Natural killer cell treated with Interleukin-12 subunit alpha and Interleukin-12 subunit beta and Interleukin-15 and Interleukin-18, amount 100 ng/mL, for 72 hours (primary cell): ENCODE measurements at regions not wholly inside any gene's neighbourhood (a gene's known extent, or its start where the extent isn't known, plus 50 kb on each side); places are given as distances from the start of the nearest gene placed in this dataset.

Experiments
- ATAC-seq, 2 donors: fragments of 150-1000 bp; cut with Tn5 transposase in 1 of 2; sonication (Bioruptor Pico), chemical (Tn5 transposase) in 1 of 2; 2 replicates each; pipeline ENCODE4 v1.10.0; 2021
- DNase-seq: peaks from one replicate; pipeline ENCODE4 v3.0.0; 2022; ENCODE audit warnings: low spot score
- H3K27ac Mint-ChIP-seq, 2 donors: 1 replicate in 1 of 2; 2 replicates in 1 of 2; pipeline ENCODE4 v1.8.0; 2022; ENCODE audit warnings: mixed read lengths in 2 of 2, mild to moderate bottlenecking in 1 of 2, moderate library complexity in 1 of 2
- H3K27me3 Mint-ChIP-seq, 2 donors: 1 replicate in 1 of 2; 2 replicates in 1 of 2; pipeline ENCODE4 v1.8.0; 2022; ENCODE audit warnings: mixed read lengths in 2 of 2
- H3K36me3 Mint-ChIP-seq: one replicate; pipeline ENCODE4 v1.8.0; 2022; ENCODE audit warnings: mixed read lengths
- H3K4me1 Mint-ChIP-seq, 2 donors: 1 replicate in 1 of 2; 2 replicates in 1 of 2; pipeline ENCODE4 v1.8.0; 2022; ENCODE audit warnings: low read depth in 2 of 2, mixed read lengths in 2 of 2, mild to moderate bottlenecking in 1 of 2
- H3K4me3 Mint-ChIP-seq: one replicate; pipeline ENCODE4 v1.8.0; 2022; ENCODE audit warnings: mixed read lengths
- H3K9me3 Mint-ChIP-seq: 2 replicates; pipeline ENCODE4 v1.8.0; 2022; ENCODE audit warnings: mixed read lengths

- ATAC-seq (no peak), DNase-seq (no peak)
- H3K27me3 Mint-ChIP-seq = no peaks in the 10 kb centered on the region
- peaks cover 8% of the 10 kb centered on the region for H3K9me3 Mint-ChIP-seq
- no peaks in the 10 kb centered on the region for H3K4me1 Mint-ChIP-seq
- no peaks in the 10 kb centered on the region for H3K36me3 Mint-ChIP-seq
- no peak overlapping the region for H3K27ac Mint-ChIP-seq
- H3K4me3 Mint-ChIP-seq = no peak overlapping the region
Observed at GRCh38 chr13:76038920-76039716, 403.0 kb downstream of the LMO7 start.

DNA sequence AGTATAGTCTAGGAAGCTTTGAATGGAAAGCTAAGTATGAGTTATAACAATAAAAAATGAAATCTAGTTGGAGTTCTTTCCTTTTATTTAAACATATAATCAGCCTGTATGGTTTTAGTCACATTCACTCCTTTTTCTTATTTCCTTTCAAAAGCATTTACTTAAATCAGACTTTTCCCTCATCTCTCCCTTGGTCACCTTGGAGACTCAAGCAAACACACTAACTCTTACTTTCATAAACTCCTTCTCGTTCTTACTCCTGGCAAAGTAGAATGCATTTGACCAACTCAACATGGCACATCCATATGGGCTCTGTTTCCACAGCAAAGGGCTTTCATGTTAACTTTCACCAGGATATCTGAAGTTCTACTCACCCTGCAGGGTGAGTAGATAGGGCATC lies 400.0 kb downstream of the LMO7 start:
- H3K9me3 Mint-ChIP-seq = peaks cover 8% of the 10 kb centered on the region
- no peaks in the 10 kb centered on the region for H3K4me1 Mint-ChIP-seq
- DNase-seq = no peak
- no peak for ATAC-seq
- no peak overlapping the region for H3K27ac Mint-ChIP-seq
- H3K4me3 Mint-ChIP-seq = no peak overlapping the region
- no peaks in the 10 kb centered on the region for H3K36me3 Mint-ChIP-seq
- no peaks in the 10 kb centered on the region for H3K27me3 Mint-ChIP-seq

- Mint-ChIP-seq H3K27me3 (no peaks in the 10 kb centered on the region), H3K36me3 (no peaks in the 10 kb centered on the region), H3K4me3 (no peak overlapping the region), H3K9me3 (peaks cover 8% of the 10 kb centered on the region), H3K4me1 (no peaks in the 10 kb centered on the region), H3K27ac (no peak overlapping the region)
- DNase-seq = no peak
- no peak for ATAC-seq
Observed at GRCh38 chr13:76035711-76036110, 399.6 kb downstream of the LMO7 start.

DNA sequence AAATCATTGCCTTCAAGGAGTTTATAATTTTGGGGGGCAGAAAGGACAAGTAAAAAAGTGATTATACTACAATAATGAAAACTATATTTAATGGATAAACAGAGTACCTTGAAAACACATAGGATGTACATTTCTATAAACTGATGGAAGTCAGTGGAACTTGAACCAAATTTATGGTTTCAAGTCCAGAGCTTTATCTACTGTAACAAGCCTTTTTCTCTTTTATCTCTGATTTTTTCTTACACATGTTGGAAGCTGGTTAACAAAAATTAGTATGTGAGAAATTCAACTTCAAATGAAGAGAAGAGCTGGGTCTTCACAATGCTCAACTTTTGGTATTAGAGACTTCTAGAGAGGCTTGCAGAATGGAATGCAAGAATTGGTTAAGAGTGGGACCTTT lies 393.6 kb downstream of the LMO7 start:
- Mint-ChIP-seq H3K36me3 (no peaks in the 10 kb centered on the region), H3K9me3 (peaks cover 4% of the 10 kb centered on the region), H3K27me3 (no peaks in the 10 kb centered on the region), H3K4me3 (no peak overlapping the region), H3K27ac (no peak overlapping the region), H3K4me1 (no peaks in the 10 kb centered on the region)
- ATAC-seq (no peak), DNase-seq (no peak)

DNA sequence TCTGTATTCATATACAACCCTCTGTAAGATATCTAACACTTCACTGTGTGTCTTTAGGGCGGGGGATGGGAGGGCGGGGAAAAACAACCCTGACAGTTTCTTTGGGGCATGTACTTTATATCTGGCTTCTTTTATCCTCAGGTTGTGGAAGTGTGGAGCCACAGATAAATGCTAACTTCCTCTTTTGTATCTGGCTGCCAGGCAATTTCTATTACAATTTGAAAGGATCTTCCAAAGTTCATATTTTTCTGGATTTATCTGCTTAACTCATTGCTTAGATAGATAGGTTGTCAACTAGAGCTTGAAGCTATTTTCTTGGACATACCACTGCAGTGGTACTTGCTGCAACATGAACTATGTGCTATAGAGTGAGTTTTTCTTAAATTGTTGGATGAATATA lies 393.0 kb downstream of the LMO7 start:
- Mint-ChIP-seq H3K4me3 (no peak overlapping the region), H3K36me3 (no peaks in the 10 kb centered on the region), H3K27me3 (no peaks in the 10 kb centered on the region), H3K27ac (no peak overlapping the region), H3K4me1 (no peaks in the 10 kb centered on the region), H3K9me3 (peaks cover 4% of the 10 kb centered on the region)
- ATAC-seq (no peak), DNase-seq (no peak)

DNA sequence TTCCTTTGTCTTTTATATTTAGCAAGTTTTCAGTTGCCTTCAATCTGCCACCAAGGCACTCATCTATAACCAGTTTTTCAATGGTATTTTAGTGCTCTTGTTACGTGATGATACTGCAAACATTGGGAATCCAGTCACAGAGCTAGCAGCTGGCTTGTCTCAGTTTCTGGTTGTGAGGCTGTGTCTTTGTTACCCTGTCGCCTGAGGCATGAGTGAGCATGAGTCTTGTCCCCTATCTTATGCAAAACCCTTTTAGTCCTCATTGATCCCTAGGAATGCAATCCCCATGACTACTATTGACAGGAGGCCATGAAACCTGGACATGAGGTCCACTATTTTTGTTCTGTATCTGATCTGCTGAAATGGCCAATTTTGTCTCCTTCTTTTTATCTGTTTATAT lies 391.0 kb downstream of the LMO7 start:
- ATAC-seq (no peak), DNase-seq (no peak)
- H3K4me3 Mint-ChIP-seq = no peak overlapping the region
- H3K27me3 Mint-ChIP-seq = no peaks in the 10 kb centered on the region
- no peaks in the 10 kb centered on the region for H3K36me3 Mint-ChIP-seq
- no peaks in the 10 kb centered on the region for H3K4me1 Mint-ChIP-seq
- peaks cover 4% of the 10 kb centered on the region for H3K9me3 Mint-ChIP-seq
- H3K27ac Mint-ChIP-seq = no peak overlapping the region

GRCh38 chr13:76025392-76025791 lies 389.3 kb downstream of the LMO7 start:
- Mint-ChIP-seq H3K4me3 (no peak overlapping the region), H3K4me1 (no peaks in the 10 kb centered on the region), H3K36me3 (no peaks in the 10 kb centered on the region), H3K27ac (no peak overlapping the region), H3K9me3 (peaks cover 8% of the 10 kb centered on the region), H3K27me3 (no peaks in the 10 kb centered on the region)
- ATAC-seq (no peak), DNase-seq (no peak)

GRCh38 chr13:76024151-76024550 lies 388.0 kb downstream of the LMO7 start:
- H3K27me3 Mint-ChIP-seq = no peaks in the 10 kb centered on the region
- H3K36me3 Mint-ChIP-seq = no peaks in the 10 kb centered on the region
- DNase-seq (no peak), ATAC-seq (no peak)
- H3K9me3 Mint-ChIP-seq = peaks cover 8% of the 10 kb centered on the region
- H3K4me1 Mint-ChIP-seq = no peaks in the 10 kb centered on the region
- no peak overlapping the region for H3K4me3 Mint-ChIP-seq
- no peak overlapping the region for H3K27ac Mint-ChIP-seq

- no peak for ATAC-seq
- H3K4me3 Mint-ChIP-seq = no peak overlapping the region
- no peak overlapping the region for H3K27ac Mint-ChIP-seq
- peaks cover 8% of the 10 kb centered on the region for H3K9me3 Mint-ChIP-seq
- H3K27me3 Mint-ChIP-seq = no peaks in the 10 kb centered on the region
- no peaks in the 10 kb centered on the region for H3K36me3 Mint-ChIP-seq
- H3K4me1 Mint-ChIP-seq = no peaks in the 10 kb centered on the region
- DNase-seq = no peak
Observed at GRCh38 chr13:76023652-76024051, 387.5 kb downstream of the LMO7 start.

DNA sequence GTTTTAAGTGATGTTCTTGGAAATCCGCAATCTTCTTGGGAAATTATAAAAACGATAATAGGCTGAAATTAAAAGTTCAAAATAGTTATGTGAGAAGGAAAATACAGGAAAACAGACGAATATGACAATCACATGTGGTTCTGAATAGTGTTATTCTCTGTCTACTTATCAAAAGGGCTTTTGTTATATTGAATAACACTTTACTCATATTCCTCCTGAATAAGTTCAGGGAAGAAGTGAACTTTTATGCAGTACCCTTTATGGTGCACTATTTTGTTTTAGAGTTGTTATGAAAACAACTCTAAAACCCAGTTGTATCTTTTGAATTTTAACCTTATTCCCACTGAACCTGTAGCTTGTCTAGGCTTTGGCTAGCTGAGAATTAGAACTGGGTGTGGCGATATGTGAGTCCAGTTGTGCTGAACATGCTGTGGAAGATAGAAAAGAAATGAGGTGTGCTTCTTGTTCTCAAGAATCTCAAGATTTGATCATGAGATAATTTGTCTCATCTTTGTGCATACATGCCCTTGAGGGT lies 384.4 kb downstream of the LMO7 start:
- H3K27me3 Mint-ChIP-seq = no peaks in the 10 kb centered on the region
- ATAC-seq = no peak

DNA sequence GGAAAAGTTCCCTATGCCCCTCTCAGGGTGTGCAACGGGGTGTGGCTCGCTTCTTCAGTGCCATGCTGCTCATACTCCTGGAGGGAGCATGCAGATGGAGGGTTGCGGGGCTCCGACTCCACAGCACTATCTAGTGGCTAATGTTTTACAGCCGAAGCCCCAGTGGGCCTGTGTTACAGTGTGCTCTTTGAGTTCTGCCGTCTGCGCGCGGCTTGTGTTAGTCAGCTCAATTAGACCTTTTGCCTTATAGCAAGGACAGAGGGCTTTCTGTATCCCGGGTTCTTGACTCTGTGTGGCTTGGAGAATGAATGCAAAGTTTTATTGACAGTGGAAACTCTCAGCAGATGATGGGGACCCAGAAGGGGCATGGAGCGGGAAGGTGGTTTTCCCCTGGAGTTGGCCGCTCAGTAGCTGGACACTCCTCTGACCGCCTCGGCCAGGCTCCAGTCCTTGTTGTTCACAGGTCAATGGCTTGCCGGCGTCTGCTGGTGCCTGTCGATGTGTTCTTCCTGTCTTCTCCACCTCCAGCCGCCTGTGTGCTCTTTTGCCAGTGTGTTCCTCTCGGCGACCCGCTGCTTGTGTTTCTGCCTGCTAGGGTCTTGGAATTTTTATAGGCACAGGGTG lies 383.4 kb downstream of the LMO7 start:
- DNase-seq (no peak), ATAC-seq (no peak)
- H3K9me3 Mint-ChIP-seq = peaks cover 4% of the 10 kb centered on the region
- H3K27ac Mint-ChIP-seq = no peak overlapping the region
- H3K36me3 Mint-ChIP-seq = no peaks in the 10 kb centered on the region
- H3K27me3 Mint-ChIP-seq = no peaks in the 10 kb centered on the region
- H3K4me1 Mint-ChIP-seq = no peaks in the 10 kb centered on the region
- no peak overlapping the region for H3K4me3 Mint-ChIP-seq

More for the DNA sequence above, 384.4 kb downstream of the LMO7 start:
- no peak for DNase-seq
- Mint-ChIP-seq H3K4me1 (no peaks in the 10 kb centered on the region), H3K36me3 (no peaks in the 10 kb centered on the region), H3K27ac (no peak overlapping the region), H3K4me3 (no peak overlapping the region), H3K9me3 (peaks cover 4% of the 10 kb centered on the region)

- Mint-ChIP-seq H3K36me3 (no peaks in the 10 kb centered on the region), H3K4me3 (no peak overlapping the region), H3K27me3 (no peaks in the 10 kb centered on the region), H3K4me1 (no peaks in the 10 kb centered on the region), H3K27ac (no peak overlapping the region), H3K9me3 (peaks cover 6% of the 10 kb centered on the region)
- no peak for DNase-seq
- ATAC-seq = no peak
Observed at GRCh38 chr13:76017861-76018556, 381.9 kb downstream of the LMO7 start.

DNA sequence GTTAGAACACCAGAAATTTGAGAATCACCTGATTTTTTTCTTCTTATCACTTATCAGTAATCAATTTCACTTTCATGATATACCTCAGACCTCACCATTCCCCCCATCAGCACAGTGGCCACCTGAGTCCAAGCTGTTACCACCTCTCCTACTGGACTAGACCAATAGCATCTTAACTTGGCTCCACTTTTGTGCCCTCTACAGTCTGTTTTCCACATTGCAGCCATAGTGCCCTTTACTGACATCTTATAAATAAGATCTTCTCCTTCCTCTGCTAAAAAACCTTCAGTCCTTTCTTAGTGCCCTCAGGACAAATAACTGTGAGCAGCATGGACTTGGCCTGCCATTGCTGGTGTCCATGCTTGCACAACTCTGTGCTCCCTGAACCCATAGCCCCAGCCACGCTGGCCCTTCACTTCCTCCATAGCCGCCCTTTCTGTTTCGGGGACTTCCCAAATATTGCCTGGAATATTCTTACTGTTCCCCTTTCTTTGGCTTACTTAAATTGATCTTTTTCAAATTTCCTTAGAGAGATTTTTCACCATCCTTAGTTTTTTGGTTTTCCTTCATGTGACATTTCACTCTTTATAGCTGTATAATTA lies 380.8 kb downstream of the LMO7 start:
- DNase-seq (no peak), ATAC-seq (no peak)
- Mint-ChIP-seq H3K9me3 (peaks cover 6% of the 10 kb centered on the region), H3K4me1 (no peaks in the 10 kb centered on the region), H3K36me3 (no peaks in the 10 kb centered on the region), H3K27ac (no peak overlapping the region), H3K27me3 (no peaks in the 10 kb centered on the region), H3K4me3 (no peak overlapping the region)
